ENCODE measurements at regions not wholly inside any gene's neighbourhood (a gene's known extent, or its start where the extent isn't known, plus 50 kb on each side); places are given as distances from the start of the nearest gene placed in this dataset.

GRCh38 chr3:164683489-164683888 is 394.8 kb downstream of the SI start:
- Mint-ChIP-seq H3K4me3 (no peak overlapping the region), H3K27me3 (no peaks in the 10 kb centered on the region), H3K27ac (no peak overlapping the region), H3K4me1 (no peaks in the 10 kb centered on the region), H3K9me3 (ENCODE audit: insufficient read depth) (no peaks in the 10 kb centered on the region)
- Histone ChIP-seq H2AFZ (ENCODE audit: insufficient read depth, low read depth, low read length, poor library complexity, severe bottlenecking) (no peak overlapping the region), H3K9me3 (ENCODE audit: control extremely low read depth in 1 of 3, control insufficient read depth in 2 of 3, insufficient read depth in 1 of 3, low read length in 2 of 3) (no peaks in the 10 kb centered on the region), H3K4me1 (ENCODE audit: control insufficient read depth in 2 of 2, insufficient read depth in 2 of 2, low read length in 2 of 2) (no peaks in the 10 kb centered on the region), H3K27me3 (replicated peaks in 1 of 4; ENCODE audit: control extremely low read depth in 1 of 4, control insufficient read depth in 3 of 4, insufficient read depth in 4 of 4, low read length in 3 of 4) (no peaks in the 10 kb centered on the region), H3K4me3 (ENCODE audit: control extremely low read depth in 1 of 5, extremely low read depth in 1 of 5, insufficient read depth in 1 of 5, low read depth in 2 of 5, low read length in 4 of 5) (no peak overlapping the region), H3K4me2 (replicated peaks; ENCODE audit: low read depth, low read length, poor library complexity, severe bottlenecking) (no peak overlapping the region), H4K20me1 (ENCODE audit: control insufficient read depth, insufficient read depth, low read length, poor library complexity, severe bottlenecking) (no peaks in the 10 kb centered on the region), H3K79me2 (ENCODE audit: control insufficient read depth, insufficient read depth, low read length) (no peaks in the 10 kb centered on the region), H3K36me3 (replicated peaks in 1 of 2; ENCODE audit: control extremely low read depth in 1 of 2, control insufficient read depth in 1 of 2, extremely low read depth in 1 of 2, insufficient read depth in 2 of 2, low read length in 1 of 2) (no peaks in the 10 kb centered on the region), H3K9ac (ENCODE audit: low read length) (no peak overlapping the region), H3K27ac (ENCODE audit: low read length in 2 of 2) (no peak overlapping the region)
- intact Hi-C loops (cut with micrococcal nuclease), result no loop called here
- ChIA-PET POLR2A (no interaction called here), CTCF (no interaction called here)
- no peak for ATAC-seq (ENCODE audit: low read depth)
- WGBS (ENCODE audit: insufficient coverage), result no CpG with 5 or more reads among the region's 3 CpGs
- no peak for DNase-seq
- TF ChIP-seq EZH2 (IDR thresholded peaks at IDR 0.05; ENCODE audit: borderline replicate concordance, insufficient read depth, low read depth, low read length, poor library complexity, severe bottlenecking) (no peak), CTCF (IDR thresholded peaks at IDR 0.05) (no peak)

- POLR2A ChIA-PET, result no interaction called here
- Histone ChIP-seq H3K27ac (ENCODE audit: low read length in 2 of 2) (no peak overlapping the region), H3K4me1 (ENCODE audit: control insufficient read depth in 2 of 2, insufficient read depth in 2 of 2, low read length in 2 of 2) (no peaks in the 10 kb centered on the region), H3K27me3 (replicated peaks in 1 of 4; ENCODE audit: control extremely low read depth in 1 of 4, control insufficient read depth in 3 of 4, insufficient read depth in 4 of 4, low read length in 3 of 4) (no peaks in the 10 kb centered on the region), H2AFZ (ENCODE audit: insufficient read depth, low read depth, low read length, poor library complexity, severe bottlenecking) (no peak overlapping the region), H3K79me2 (ENCODE audit: control insufficient read depth, insufficient read depth, low read length) (no peaks in the 10 kb centered on the region), H3K36me3 (replicated peaks in 1 of 2; ENCODE audit: control extremely low read depth in 1 of 2, control insufficient read depth in 1 of 2, extremely low read depth in 1 of 2, insufficient read depth in 2 of 2, low read length in 1 of 2) (no peaks in the 10 kb centered on the region), H3K9ac (ENCODE audit: low read length) (no peak overlapping the region), H3K4me3 (ENCODE audit: control extremely low read depth in 1 of 5, extremely low read depth in 1 of 5, insufficient read depth in 1 of 5, low read depth in 2 of 5, low read length in 4 of 5) (no peak overlapping the region), H3K9me3 (ENCODE audit: control extremely low read depth in 1 of 3, control insufficient read depth in 2 of 3, insufficient read depth in 1 of 3, low read length in 2 of 3) (peaks cover 0 to 2% (median 0%) of the 10 kb centered on the region in 3 donors), H3K4me2 (replicated peaks; ENCODE audit: low read depth, low read length, poor library complexity, severe bottlenecking) (no peak overlapping the region), H4K20me1 (ENCODE audit: control insufficient read depth, insufficient read depth, low read length, poor library complexity, severe bottlenecking) (no peaks in the 10 kb centered on the region)
- CTCF ChIA-PET, result no interaction called here
- DNase-seq, result no peak
- no peak for ATAC-seq (ENCODE audit: low read depth)
- no peak for TF ChIP-seq CTCF (IDR thresholded peaks at IDR 0.05)
- no peak for TF ChIP-seq EZH2 (IDR thresholded peaks at IDR 0.05; ENCODE audit: borderline replicate concordance, insufficient read depth, low read depth, low read length, poor library complexity, severe bottlenecking)
- intact Hi-C loops (cut with micrococcal nuclease), result no loop called here
- H3K4me1 Mint-ChIP-seq, result no peaks in the 10 kb centered on the region
- H3K27ac Mint-ChIP-seq, result no peak overlapping the region
- no peaks in the 10 kb centered on the region for H3K9me3 Mint-ChIP-seq (ENCODE audit: insufficient read depth)
- WGBS (ENCODE audit: insufficient coverage), result 71% methylated on average over 1 of the region's 1 CpG
- no peaks in the 10 kb centered on the region for H3K27me3 Mint-ChIP-seq
- no peak overlapping the region for H3K4me3 Mint-ChIP-seq
These were observed 399.1 kb downstream of the SI start for GRCh38 chr3:164679245-164679644.

Measured in B cell (primary cell).